ENCODE measurements at regions not wholly inside any gene's neighbourhood (a gene's known extent, or its start where the extent isn't known, plus 50 kb on each side); places are given as distances from the start of the nearest gene placed in this dataset.

- TF ChIP-seq CTCF (IDR thresholded peaks at IDR 0.05 in 8 of 11, conservative IDR thresholded peaks at IDR 0.05 in 3 of 11) (no peak), POLR2A (IDR thresholded peaks at IDR 0.05) (no peak)
These were observed 70.1 kb upstream of the CNKSR3 start for GRCh38 chr6:154580397-154581135.
